ENCODE measurements at regions not wholly inside any gene's neighbourhood (a gene's known extent, or its start where the extent isn't known, plus 50 kb on each side); places are given as distances from the start of the nearest gene placed in this dataset.
A peak's percentile ranks its signal among the peaks of the same experiment; 100 is the strongest.

GRCh38 chr12:127556231-127556886, 710.6 kb upstream of the TMEM132C start:
- no peak for DNase-seq (ENCODE audit: low read depth in 3 of 3)

- no peak for DNase-seq (ENCODE audit: low read depth in 3 of 3)
Measured at GRCh38 chr12:127558361-127558760, 708.6 kb upstream of the TMEM132C start.

GRCh38 chr12:127559349-127560040, 707.5 kb upstream of the TMEM132C start:
- DNase-seq (ENCODE audit: low read depth in 3 of 3), result peak; percentile 2 to 58 (median 29)

GRCh38 chr12:127560041-127560478, 706.9 kb upstream of the TMEM132C start:
- DNase-seq (ENCODE audit: low read depth in 3 of 3), result no peak

- no peak for DNase-seq (ENCODE audit: low read depth in 3 of 3)
Measured at GRCh38 chr12:127562816-127563215, 704.2 kb upstream of the TMEM132C start.

GRCh38 chr12:127565241-127565640, 701.7 kb upstream of the TMEM132C start:
- no peak for DNase-seq (ENCODE audit: low read depth in 3 of 3)

GRCh38 chr12:127567531-127567930, 699.4 kb upstream of the TMEM132C start:
- DNase-seq (ENCODE audit: low read depth in 3 of 3), result no peak

- no peak for DNase-seq (ENCODE audit: low read depth in 3 of 3)
Measured at GRCh38 chr12:127570387-127570786, 696.6 kb upstream of the TMEM132C start.

- DNase-seq (ENCODE audit: low read depth in 3 of 3), result no peak
Measured at GRCh38 chr12:127570793-127571360, 696.1 kb upstream of the TMEM132C start.

- no peak for DNase-seq (ENCODE audit: low read depth in 3 of 3)
Measured at GRCh38 chr12:127571578-127571977, 695.4 kb upstream of the TMEM132C start.

GRCh38 chr12:127579446-127579845, 687.5 kb upstream of the TMEM132C start:
- no peak for DNase-seq (ENCODE audit: low read depth in 3 of 3)

- no peak for DNase-seq (ENCODE audit: low read depth in 3 of 3)
Measured at GRCh38 chr12:127582074-127582473, 684.9 kb upstream of the TMEM132C start.

- DNase-seq (ENCODE audit: low read depth in 3 of 3), result no peak
Measured at GRCh38 chr12:127583041-127583440, 683.9 kb upstream of the TMEM132C start.

- DNase-seq (ENCODE audit: low read depth in 3 of 3), result no peak
Measured at GRCh38 chr12:127588249-127588648, 678.7 kb upstream of the TMEM132C start.

GRCh38 chr12:127589541-127589940, 677.4 kb upstream of the TMEM132C start:
- DNase-seq (ENCODE audit: low read depth in 3 of 3), result no peak

- DNase-seq (ENCODE audit: low read depth in 3 of 3), result no peak
Measured at GRCh38 chr12:127590868-127591267, 676.1 kb upstream of the TMEM132C start.

- DNase-seq (ENCODE audit: low read depth in 3 of 3), result no peak
Measured at GRCh38 chr12:127592245-127592644, 674.7 kb upstream of the TMEM132C start.

- DNase-seq (ENCODE audit: low read depth in 3 of 3), result no peak
Measured at GRCh38 chr12:127594351-127594970, 672.5 kb upstream of the TMEM132C start.

- DNase-seq (ENCODE audit: low read depth in 3 of 3), result no peak
Measured at GRCh38 chr12:127595506-127595905, 671.5 kb upstream of the TMEM132C start.

GRCh38 chr12:127596891-127597290, 670.1 kb upstream of the TMEM132C start:
- DNase-seq (ENCODE audit: low read depth in 3 of 3), result no peak

GRCh38 chr12:127599436-127599835, 667.5 kb upstream of the TMEM132C start:
- DNase-seq (ENCODE audit: low read depth in 3 of 3), result no peak

- no peak for DNase-seq (ENCODE audit: low read depth in 3 of 3)
Measured at GRCh38 chr12:127600211-127600610, 666.8 kb upstream of the TMEM132C start.
